ENCODE measurements at regions not wholly inside any gene's neighbourhood (a gene's known extent, or its start where the extent isn't known, plus 50 kb on each side); places are given as distances from the start of the nearest gene placed in this dataset.
"Not testable (repeated sequence)": the region's sequence is repeated elsewhere in the genome, so short reads cannot be mapped to it uniquely, and the experiment has no call there.

GRCh38 chr3:139231555-139232281 lies 112.1 kb upstream of the MRPS22 start:
- intact Hi-C loops (cut with micrococcal nuclease; ENCODE audit: unreplicated experiment) = no loop called here
- no peak for TF ChIP-seq EZH2 (IDR thresholded peaks at IDR 0.05; ENCODE audit: borderline replicate concordance, low read depth, low read length, poor library complexity, severe bottlenecking)
- no peak for TF ChIP-seq CTCF (conservative IDR thresholded peaks at IDR 0.05; ENCODE audit: low read depth, low read length)
- ChIA-PET POLR2A (ENCODE audit: low non-redundant PET) (interaction anchor here (0.6 kb wide), 1 partner anchor 860 kb away, joined by 3 read pairs; no protein-coding TSS in a partner anchor), CTCF (no interaction called here)
- Histone ChIP-seq H3K27me3 (replicated peaks; ENCODE audit: insufficient read depth, low read depth, low read length, poor library complexity) (peaks cover 2% of the 10 kb centered on the region), H3K4me1 (ENCODE audit: insufficient read depth, low read length, poor library complexity, severe bottlenecking) (no peaks in the 10 kb centered on the region), H3K27ac (ENCODE audit: low read depth, low read length, poor library complexity, severe bottlenecking) (no peak overlapping the region), H3K4me3 (ENCODE audit: low read depth, low read length, poor library complexity, severe bottlenecking) (no peak overlapping the region), H3K36me3 (ENCODE audit: insufficient read depth, low read length, poor library complexity, severe bottlenecking) (no peaks in the 10 kb centered on the region), H3K9me3 (ENCODE audit: low read depth, low read length, poor library complexity, severe bottlenecking) (no peaks in the 10 kb centered on the region)
- no peak for DNase-seq (ENCODE audit: low spot score)
- no TSS peak for BruUV-seq (replicated peaks)

GRCh38 chr3:139232341-139232740 lies 111.5 kb upstream of the MRPS22 start:
- BruUV-seq (replicated peaks); POLR2A ChIA-PET (ENCODE audit: low non-redundant PET); H3K27ac ChIP-seq (ENCODE audit: low read depth, low read length, poor library complexity, severe bottlenecking); H3K36me3 ChIP-seq (ENCODE audit: insufficient read depth, low read length, poor library complexity, severe bottlenecking); H3K4me1 ChIP-seq (ENCODE audit: insufficient read depth, low read length, poor library complexity, severe bottlenecking); intact Hi-C loops (cut with micrococcal nuclease; ENCODE audit: unreplicated experiment); H3K9me3 ChIP-seq (ENCODE audit: low read depth, low read length, poor library complexity, severe bottlenecking); CTCF ChIA-PET; H3K4me3 ChIP-seq (ENCODE audit: low read depth, low read length, poor library complexity, severe bottlenecking); DNase-seq (ENCODE audit: low spot score); H3K27me3 ChIP-seq (replicated peaks; ENCODE audit: insufficient read depth, low read depth, low read length, poor library complexity): not testable (repeated sequence)

- no peak for TF ChIP-seq CTCF (conservative IDR thresholded peaks at IDR 0.05; ENCODE audit: low read depth, low read length)
- TF ChIP-seq EZH2 (IDR thresholded peaks at IDR 0.05; ENCODE audit: borderline replicate concordance, low read depth, low read length, poor library complexity, severe bottlenecking) = no peak
- H3K27me3 ChIP-seq (replicated peaks; ENCODE audit: insufficient read depth, low read depth, low read length, poor library complexity) = peaks cover 26% of the 10 kb centered on the region
- no TSS peak for BruUV-seq (replicated peaks)
- no peaks in the 10 kb centered on the region for H3K4me1 ChIP-seq (ENCODE audit: insufficient read depth, low read length, poor library complexity, severe bottlenecking)
- no peak for DNase-seq (ENCODE audit: low spot score)
- H3K27ac ChIP-seq (ENCODE audit: low read depth, low read length, poor library complexity, severe bottlenecking) = no peak overlapping the region
- ChIA-PET CTCF (no interaction called here), POLR2A (ENCODE audit: low non-redundant PET) (no interaction called here)
- no peaks in the 10 kb centered on the region for H3K9me3 ChIP-seq (ENCODE audit: low read depth, low read length, poor library complexity, severe bottlenecking)
- H3K4me3 ChIP-seq (ENCODE audit: low read depth, low read length, poor library complexity, severe bottlenecking) = no peak overlapping the region
- no peaks in the 10 kb centered on the region for H3K36me3 ChIP-seq (ENCODE audit: insufficient read depth, low read length, poor library complexity, severe bottlenecking)
- intact Hi-C loops (cut with micrococcal nuclease; ENCODE audit: unreplicated experiment) = no loop called here
These were observed 109.3 kb upstream of the MRPS22 start for GRCh38 chr3:139234491-139234890.

- Histone ChIP-seq H3K27me3 (replicated peaks; ENCODE audit: insufficient read depth, low read depth, low read length, poor library complexity) (peaks cover 33% of the 10 kb centered on the region), H3K4me1 (ENCODE audit: insufficient read depth, low read length, poor library complexity, severe bottlenecking) (no peaks in the 10 kb centered on the region), H3K27ac (ENCODE audit: low read depth, low read length, poor library complexity, severe bottlenecking) (no peak overlapping the region), H3K36me3 (ENCODE audit: insufficient read depth, low read length, poor library complexity, severe bottlenecking) (no peaks in the 10 kb centered on the region), H3K9me3 (ENCODE audit: low read depth, low read length, poor library complexity, severe bottlenecking) (no peaks in the 10 kb centered on the region), H3K4me3 (ENCODE audit: low read depth, low read length, poor library complexity, severe bottlenecking) (no peak overlapping the region)
- TF ChIP-seq CTCF (conservative IDR thresholded peaks at IDR 0.05; ENCODE audit: low read depth, low read length) (no peak), EZH2 (IDR thresholded peaks at IDR 0.05; ENCODE audit: borderline replicate concordance, low read depth, low read length, poor library complexity, severe bottlenecking) (no peak)
- BruUV-seq (replicated peaks) = no TSS peak
- POLR2A ChIA-PET (ENCODE audit: low non-redundant PET) = no interaction called here
- DNase-seq (ENCODE audit: low spot score) = no peak
- CTCF ChIA-PET = no interaction called here
- intact Hi-C loops (cut with micrococcal nuclease; ENCODE audit: unreplicated experiment) = no loop called here
These were observed 108.6 kb upstream of the MRPS22 start for GRCh38 chr3:139235192-139235591.

Data from A673 (cell line).